OCI-M2 (cell line): ENCODE measurements at regions not wholly inside any gene's neighbourhood (a gene's known extent, or its start where the extent isn't known, plus 50 kb on each side); places are given as distances from the start of the nearest gene placed in this dataset.
"Not testable (repeated sequence)": the region's sequence is repeated elsewhere in the genome, so short reads cannot be mapped to it uniquely, and the experiment has no call there.

Experiments used
- DNase-seq: peaks from one replicate; lab custom pipeline; 2025; ENCODE audit not compliant: unreplicated experiment; lab: John Stamatoyannopoulos, UW

DNA sequence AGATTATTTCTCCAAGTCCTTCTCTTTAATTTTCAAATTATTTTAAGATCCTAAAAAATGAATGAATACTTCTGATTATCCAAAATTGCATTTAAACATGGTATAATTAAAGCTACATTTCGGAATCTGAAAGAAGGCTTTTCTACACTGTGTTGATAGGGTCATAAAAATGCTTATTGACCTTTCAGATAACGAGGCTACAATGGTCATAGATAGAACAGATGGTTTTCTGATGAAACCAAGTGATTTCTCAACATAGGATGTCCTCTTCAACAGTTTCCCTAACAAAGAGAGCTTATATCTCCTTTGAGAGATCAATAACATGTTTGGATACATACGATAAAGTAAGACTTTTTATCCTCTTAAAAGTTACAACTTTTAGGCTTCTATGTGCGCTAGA lies 201.1 kb downstream of the PTH2R start:
- no peak for DNase-seq

DNA sequence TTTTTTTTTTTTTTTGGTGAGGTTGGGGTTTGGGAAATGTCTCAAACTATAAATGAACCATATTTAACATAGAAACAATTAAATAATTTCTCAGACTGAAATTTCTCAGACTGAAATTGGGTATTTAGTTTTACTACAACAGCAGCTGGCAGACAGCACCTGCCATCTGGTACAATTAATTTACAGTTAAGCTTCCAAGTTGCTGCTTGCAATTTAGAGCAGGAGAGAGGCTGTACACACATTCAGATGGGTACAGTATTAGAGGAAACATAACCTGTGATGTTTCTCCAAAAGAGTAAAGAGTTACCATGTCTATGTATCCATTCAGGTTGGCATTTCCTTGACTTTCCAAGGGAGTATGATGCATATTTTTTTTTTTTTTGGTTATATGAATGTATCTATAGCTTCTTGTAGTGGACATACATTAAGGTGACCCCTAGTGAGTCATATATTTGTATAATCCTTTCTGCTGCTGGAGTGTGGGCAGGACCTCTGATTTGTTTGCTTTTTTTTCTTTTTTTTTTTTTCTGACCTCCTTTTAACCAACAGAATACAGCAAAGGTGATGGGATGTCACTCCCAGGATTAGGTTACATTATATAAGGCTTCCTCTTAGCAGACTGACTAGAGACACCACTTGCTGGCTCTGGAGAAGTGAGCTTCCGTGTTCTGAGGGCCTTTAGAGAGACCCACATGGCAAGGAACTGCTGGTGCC lies 201.7 kb downstream of the PTH2R start:
- no peak for DNase-seq

DNA sequence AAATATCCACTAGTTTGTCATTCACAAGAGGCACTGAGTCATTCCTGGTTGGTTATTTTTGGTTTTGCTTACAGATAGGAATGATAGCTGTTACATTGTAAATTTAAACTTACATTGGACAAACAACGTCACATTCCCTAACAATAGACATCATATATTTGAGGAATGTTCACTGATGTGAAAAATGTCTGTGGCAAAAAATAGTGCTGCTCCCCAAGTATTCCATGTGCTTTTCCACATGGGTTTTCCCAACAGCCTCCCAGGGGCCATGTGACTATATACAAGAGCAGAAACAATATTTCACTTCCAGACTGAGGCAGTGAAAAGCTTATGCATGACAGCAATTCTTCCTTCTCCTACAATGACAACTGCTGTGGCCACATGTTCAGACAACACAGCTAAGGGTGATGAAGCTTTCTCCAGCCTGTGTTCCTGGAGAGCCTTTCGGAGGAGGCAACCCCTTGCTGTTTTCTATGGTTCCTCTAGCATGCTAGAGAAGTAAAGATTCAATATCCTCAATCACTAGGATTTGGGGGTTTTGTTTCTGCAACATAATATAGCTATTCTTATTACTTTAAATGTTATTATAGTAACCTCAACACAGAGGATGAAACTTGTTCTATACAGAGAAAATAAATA lies 202.7 kb downstream of the PTH2R start:
- DNase-seq: no peak

DNA sequence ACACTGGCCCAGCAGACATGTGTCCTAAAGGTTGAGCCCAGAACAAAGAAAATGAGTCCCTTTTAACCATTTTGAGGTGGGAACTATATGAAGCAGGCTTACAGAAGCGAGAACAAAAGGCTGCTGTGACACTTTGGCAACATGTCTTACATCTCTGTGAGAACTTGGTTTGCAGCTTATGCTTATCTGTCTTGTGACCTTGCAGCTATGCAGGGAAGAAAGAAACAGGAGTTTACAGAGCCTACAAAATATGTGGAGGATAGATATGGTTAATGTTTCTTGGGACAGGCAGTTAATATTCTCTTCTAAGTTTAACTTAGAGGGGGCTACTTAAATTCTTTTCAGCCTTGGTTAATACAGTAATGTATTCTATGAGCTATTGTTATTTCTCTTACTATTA lies 209.1 kb downstream of the PTH2R start:
- DNase-seq: not testable (repeated sequence)

DNA sequence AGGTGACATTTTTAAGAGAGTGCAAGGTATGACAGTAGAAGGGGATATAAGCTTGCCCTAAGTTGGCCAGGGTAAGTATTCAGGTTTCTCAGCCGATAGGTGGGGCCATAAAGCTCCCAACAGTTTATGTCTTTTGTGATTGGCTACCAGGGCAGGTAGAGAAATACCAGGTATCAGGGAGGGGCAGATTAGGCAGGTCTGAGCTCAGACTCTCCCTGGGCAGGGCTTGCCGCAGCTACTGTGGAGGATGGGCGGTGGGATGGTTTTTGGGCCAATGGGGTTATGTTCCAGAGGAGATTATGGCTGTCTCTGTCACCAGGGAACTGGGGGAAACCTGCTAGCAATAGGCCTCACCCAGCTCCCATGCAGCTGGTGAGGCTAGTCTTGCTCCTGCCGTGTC lies 211.6 kb downstream of the PTH2R start:
- DNase-seq: no peak

DNA sequence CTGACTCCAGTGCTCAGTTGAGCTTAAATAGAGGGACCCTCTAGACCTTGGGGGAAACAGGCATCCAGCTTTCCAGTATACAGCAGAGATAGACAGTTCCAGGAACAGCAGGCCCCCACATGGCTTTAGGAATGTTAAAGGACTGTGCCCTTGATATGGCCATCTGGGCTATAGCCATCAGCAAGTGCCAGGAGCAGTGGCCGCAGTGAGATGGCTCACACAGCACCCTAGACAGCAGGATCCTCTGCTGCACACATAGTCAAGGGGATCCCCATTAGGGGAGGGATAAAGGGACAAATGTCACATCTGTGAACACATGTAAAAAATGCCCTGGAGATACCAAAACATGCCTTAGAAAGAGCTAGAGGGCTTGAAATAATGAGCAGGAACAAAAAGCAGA lies 213.4 kb downstream of the PTH2R start:
- no peak for DNase-seq

DNA sequence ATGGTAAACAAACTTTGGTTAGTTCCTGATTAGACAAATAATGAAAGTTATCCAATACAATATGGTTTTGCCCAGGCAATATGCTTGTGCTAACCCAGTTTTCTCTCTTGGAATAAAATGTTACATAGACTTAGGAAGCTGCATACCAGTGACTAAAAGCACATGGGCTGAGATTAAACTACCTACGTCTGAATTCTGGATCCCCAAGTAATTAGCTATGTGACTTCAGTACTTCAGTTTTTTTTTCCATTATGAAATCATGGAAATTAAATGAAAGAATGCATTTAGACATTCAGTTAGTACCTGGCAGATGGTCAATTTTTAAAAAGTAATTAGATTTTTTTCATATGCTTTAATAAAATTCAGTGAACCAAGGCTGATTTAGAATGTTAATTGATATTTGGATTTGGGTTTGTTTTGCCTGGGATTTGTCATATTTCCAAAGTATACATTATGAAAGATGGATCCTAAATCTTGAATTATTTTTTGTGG lies 213.9 kb downstream of the PTH2R start:
- no peak for DNase-seq

DNA sequence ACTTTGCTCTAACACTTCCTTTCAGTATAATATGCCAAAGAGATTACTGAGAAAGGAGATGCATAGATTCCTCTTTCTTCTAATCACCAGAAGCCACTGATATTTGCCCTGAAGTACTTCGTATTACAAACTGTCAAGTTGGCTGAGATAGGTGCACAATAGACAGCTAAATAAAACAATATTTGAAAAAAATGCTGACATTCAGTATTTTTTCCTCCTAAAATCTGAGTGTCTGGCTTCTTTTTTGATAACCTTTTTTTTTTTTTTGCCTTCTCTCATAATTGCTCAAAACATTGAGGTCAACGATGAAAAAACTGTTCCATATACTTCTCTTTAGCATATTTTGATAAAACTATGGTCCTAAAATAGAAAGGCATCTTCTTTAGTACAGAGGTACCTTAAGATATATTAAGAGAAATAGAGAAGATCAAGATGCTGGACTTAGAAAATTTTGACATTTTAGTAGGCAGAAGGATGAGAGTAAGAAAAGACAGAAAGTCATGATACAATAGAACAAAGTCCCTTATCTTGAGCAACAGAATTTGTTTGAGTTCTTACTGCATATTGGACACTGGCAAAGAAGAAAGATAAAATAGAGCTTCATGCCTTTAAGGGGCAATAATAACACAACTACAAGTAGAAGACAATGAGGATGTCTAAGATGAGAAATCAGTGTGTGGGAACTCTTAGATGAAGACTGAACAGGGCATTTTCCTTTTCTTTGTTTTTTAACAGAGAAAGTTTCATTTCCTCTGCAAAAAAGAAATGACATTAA lies 220.7 kb downstream of the PTH2R start:
- no peak for DNase-seq

DNA sequence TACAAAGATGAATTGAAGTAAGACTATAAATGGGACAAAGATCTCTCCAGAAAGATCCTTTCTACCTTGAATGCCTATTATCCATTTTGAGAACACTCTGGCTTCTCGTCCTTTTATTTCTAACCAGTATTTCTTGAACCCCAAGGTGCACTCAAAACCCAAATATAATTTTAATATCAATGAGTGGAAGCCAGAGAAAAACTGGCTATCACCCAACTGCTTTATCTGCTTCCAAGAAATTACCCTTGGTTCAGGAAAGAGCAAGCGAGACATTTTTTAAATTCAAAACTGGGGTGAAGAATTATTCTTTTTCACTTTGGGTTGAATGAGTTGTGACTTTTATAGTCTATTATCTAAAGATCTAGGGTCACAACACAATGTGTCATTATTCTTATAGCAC lies 221.3 kb downstream of the PTH2R start:
- no peak for DNase-seq

DNA sequence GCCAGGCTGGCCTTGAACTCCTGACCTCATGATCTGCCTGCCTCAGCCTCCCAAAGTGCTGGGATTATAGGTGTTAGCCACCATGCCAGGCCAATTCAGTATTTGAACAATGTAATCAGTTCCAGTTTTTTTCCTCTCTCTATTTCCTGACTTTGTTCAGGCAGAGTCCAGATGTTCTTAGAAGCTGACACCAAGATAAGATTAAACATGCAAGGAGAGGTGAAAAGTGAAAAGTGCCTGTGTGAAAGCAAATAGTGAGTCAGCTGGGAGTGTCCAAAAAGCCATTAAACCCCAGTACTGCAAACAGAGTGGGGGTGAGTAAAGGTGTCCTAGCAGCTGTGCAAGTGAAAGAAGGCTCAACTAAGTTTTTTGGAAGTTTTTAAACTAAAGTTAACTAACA lies 231.5 kb downstream of the PTH2R start:
- DNase-seq: no peak

DNA sequence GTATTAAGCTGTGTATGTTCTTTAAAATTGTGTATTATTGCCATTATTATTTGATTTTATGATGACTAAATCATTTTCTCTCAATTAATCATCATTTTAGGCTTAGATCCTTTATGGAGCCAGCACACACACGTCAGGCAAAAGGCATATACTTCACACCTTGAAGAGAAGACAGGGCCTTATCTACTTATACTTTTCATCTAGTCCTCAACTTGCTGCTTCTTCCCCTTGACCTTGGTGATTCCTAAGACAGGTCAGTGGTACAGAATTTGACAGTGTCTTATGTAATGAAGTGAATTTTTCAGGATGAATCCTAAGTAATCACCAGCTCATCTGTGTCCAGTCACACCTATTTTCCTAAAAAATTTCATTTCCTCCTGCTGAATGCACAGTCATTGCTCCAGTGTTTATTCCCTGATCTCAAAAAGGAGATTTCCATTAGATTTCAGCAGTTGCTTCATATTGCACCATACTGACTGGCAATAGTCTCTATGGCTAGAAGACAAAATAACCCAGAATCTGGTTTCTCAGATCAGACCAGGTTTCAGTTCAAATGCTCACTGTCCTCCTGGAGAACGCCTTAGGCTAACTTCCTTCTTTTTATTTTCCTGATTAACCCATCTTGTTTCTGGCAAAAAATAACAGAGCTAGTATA lies 235.7 kb downstream of the PTH2R start:
- DNase-seq: no peak

DNA sequence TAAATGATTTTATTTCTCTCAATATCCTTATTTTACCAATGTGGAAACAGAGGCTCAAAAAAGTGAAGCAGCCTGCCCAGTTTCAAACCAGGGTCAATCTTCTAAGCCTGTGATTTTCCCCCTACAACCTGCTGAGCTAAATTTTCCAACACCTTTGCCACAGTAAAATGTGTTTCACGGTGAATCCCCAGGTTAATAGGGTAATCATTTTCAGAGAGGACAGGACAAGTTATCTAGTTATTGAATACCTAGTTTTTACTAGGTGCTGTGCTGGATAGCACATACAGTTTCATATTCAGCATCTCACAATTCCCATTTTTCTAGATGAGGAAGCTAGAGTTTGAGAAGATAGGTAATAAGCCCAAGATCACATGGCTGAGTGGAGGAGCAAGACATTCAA lies 236.6 kb downstream of the PTH2R start:
- no peak for DNase-seq

DNA sequence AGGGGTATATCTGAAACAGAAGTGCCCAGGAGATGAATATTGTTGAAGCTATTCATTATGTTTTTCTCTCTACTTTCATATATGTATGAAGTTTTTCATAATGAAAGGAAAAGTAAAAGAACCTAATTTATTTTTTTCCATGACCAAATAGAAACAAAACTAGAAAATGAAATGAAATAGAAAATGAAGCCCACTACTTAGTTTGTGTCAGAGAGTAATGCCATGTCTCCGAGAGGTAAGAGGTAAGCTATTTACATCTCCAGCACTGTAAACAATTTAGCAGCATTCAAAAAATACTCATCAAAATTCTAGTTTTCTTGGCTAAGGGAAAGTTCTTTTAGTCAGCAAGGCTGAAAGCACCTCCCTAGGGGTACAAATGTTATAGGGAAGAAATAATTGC lies 238.6 kb downstream of the PTH2R start:
- no peak for DNase-seq

DNA sequence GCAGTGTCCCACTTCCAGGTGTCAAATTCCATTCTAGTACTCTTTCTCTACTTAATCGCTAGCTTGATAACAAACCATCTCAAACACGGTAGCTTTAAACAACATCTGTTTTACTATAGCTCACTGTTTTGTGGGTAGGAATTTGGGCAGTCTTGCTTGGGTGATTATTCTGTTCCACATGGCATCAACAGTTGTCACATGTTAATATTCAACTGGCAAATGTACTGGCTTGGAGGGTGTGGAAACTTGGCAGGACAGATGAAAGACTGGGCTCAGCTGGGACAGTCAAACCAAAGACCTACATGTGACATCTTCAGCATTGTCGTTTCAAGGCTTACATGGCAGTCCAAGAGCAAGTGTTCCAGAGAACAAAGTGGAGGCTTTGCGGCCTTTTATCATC lies 241.8 kb downstream of the PTH2R start:
- no peak for DNase-seq

DNA sequence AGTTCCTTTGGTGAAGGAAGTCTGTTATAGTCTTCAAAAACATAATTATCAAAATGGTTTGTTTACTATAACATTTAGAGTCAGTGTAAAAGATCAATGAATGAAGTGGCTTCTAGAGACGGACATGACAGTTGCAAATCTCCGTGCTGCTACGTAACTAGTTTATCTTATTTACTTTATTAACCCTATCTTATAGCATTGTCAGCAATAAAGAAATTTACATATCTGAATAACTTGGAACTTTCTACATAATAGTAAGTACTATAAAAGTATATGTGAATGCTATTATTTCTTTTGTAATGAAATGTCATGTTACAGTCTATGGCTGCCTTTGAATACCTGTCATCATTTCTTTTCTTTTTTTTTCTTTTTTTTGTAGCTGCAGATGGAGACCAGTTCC lies 246.8 kb downstream of the PTH2R start:
- no peak for DNase-seq

DNA sequence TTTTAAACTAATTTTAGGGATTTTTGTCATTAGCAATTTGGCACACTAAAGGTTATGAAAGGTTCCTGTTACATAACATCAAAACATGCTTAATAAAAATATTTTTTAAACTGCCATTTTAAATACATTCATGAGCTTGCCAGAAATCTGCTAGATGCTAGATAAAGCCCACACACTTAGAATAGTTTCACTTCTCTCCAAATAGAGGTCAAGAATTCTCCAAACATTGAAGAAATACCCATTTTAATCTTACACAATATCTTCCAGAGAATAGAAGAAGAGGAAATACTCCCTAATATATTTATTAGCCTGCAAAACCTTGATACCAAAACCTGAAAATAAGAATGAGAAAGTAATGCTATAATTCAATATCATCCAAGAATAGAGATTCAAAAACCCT lies 247.5 kb downstream of the PTH2R start:
- DNase-seq: no peak

DNA sequence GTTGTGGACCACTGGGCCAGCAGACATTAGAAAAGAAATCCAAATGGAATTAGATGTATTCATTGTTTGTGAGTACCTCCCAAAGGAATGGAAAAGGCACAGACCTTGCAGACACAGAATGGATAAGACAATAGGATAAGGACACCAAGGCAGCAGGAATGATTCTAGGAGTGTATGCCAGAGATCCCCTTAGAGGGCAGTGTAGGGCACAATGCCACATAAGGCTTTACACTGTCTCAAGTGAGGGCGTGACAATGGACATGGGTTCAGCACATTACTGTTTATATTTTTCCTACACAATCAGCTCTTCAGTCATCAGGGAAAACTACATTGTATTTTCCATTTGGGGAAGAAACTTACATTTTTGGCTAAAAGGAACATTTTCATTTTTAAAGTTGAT lies 250.9 kb downstream of the PTH2R start:
- DNase-seq: no peak

DNA sequence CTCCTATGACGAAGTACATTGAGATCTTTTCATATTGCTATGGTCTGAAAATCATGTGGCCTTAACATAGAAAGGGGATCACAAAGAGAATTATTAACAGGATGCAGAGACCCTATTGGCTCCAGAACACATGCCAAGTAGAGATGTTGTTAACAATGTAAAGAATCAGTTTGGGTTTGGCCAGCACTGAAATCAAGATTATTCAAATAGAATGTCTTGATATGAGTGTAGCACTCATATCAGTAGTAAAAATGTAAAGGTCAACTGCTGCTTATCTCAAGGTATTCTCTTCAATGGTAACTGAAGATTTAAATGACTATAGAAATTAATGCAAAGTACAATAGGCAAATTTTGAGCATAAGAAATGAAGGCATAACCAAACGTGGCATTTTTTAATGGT lies 262.8 kb downstream of the PTH2R start:
- no peak for DNase-seq

DNA sequence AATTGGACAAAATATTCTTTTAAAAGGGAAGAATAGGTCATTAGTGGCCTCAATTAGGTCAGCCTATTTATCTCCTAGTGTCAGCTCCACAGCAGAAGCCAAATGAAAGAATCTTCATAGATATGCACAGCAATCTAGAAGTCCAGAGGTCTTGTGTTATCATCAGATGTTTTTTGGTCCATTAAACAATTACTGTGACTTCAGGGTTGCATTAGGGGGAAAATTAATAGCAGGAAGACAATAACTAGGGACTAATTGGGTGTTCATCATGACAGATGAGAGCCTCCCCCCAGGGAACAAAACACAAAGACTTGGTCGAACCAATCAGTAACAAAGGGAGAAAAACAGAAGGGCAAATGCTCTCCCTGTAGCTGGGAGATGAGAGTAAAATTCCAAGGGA lies 264.7 kb downstream of the PTH2R start:
- no peak for DNase-seq

DNA sequence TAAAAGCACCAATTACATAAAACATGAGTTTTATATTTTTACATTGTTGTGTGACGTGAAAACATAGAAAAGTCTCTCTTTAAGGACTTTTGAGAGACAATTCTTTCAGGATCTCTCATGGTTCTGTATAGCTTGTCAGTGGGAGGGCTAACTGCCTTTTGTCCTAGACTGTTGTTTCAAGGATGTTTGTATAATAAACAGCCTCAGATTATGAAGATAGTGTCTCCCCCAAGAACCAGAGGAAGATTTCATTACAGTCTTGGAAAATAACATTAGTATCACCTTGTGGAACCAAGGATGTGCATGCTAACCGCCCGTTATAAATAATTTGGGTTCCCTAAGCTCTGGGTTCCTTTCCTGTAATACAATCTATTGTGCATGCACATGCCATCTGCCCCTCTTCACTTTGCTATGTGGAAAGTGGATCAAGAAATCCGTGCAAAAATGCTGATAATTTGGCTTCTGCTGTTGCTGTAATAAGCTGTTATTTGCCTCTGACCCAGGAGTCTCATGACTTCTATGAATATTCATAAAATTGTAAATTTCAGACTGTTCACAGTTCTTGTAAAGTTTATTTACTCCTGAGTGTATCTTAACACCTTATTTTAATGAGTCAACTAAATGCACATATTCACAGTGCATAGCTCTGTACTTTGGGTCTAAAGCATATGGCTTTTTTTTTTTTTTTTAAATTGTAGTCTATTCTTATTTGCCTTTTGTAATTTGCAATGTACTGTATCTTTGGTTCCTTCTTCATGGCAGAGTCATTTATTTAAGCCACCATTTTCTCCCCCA lies 265.5 kb downstream of the PTH2R start:
- DNase-seq: no peak

DNA sequence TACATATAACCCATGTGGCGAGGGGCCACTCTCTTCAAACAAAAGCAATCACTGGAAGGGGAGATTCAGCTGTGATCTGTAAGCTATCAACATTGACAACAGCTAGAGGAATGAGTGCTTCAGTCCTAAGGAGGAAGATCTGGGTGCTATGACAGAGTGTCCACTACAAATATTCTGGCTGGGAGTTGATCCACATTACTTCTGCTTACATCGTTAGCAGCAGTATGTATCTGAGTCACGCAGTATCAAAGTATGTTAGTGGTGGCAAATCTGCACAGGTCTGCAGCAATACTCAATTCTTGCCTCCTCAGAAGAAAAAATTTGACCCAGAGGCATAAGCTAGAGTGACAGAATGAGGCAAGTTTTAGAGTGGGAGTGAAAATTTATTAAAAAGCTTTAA lies 267.0 kb downstream of the PTH2R start:
- no peak for DNase-seq
